Nephron progenitor cell (in vitro differentiated cells): ENCODE measurements at regions not wholly inside any gene's neighbourhood (a gene's known extent, or its start where the extent isn't known, plus 50 kb on each side); places are given as distances from the start of the nearest gene placed in this dataset.

Source experiments
- DNase-seq: peaks from one replicate; pipeline ENCODE4 v3.0.0; 2021
- H3K27ac Mint-ChIP-seq: 2 replicates; pipeline ENCODE4 v1.8.0; 2021; ENCODE audit warnings: mild to moderate bottlenecking, moderate library complexity, mixed read lengths
- H3K27me3 Mint-ChIP-seq: 2 replicates; pipeline ENCODE4 v1.8.0; 2021; ENCODE audit warnings: mild to moderate bottlenecking, low read depth, mixed read lengths; ENCODE audit not compliant: poor library complexity
- H3K36me3 Mint-ChIP-seq: 2 replicates; pipeline ENCODE4 v1.8.0; 2021; ENCODE audit warnings: low read depth, mixed read lengths
- H3K4me1 Mint-ChIP-seq: 2 replicates; pipeline ENCODE4 v1.8.0; 2021; ENCODE audit warnings: mixed read lengths
- H3K4me3 Mint-ChIP-seq: 2 replicates; pipeline ENCODE4 v1.8.0; 2021; ENCODE audit warnings: mild to moderate bottlenecking, moderate library complexity, mixed read lengths
- H3K9me3 Mint-ChIP-seq: 2 replicates; pipeline ENCODE4 v1.8.0; 2021; ENCODE audit warnings: mild to moderate bottlenecking, moderate library complexity, mixed read lengths
- CTCF ChIP-seq: fragments of 200-600 bp; sonication (generic); IDR thresholded peaks from 2 replicates; pipeline ENCODE4 v1.5.0; 2021; ENCODE audit warnings: antibody characterized with exemption

GRCh38 chr7:46696741-46697140, 775.7 kb upstream of the IGFBP3 start:
- no peak for TF ChIP-seq CTCF
- Mint-ChIP-seq H3K4me3 (no peak overlapping the region), H3K36me3 (no peaks in the 10 kb centered on the region), H3K27ac (no peak overlapping the region), H3K9me3 (peaks cover 19% of the 10 kb centered on the region), H3K27me3 (no peaks in the 10 kb centered on the region), H3K4me1 (peaks cover 5% of the 10 kb centered on the region)
- DNase-seq: no peak

- Mint-ChIP-seq H3K4me3 (no peak overlapping the region), H3K4me1 (peaks cover 5% of the 10 kb centered on the region), H3K36me3 (no peaks in the 10 kb centered on the region), H3K27me3 (no peaks in the 10 kb centered on the region), H3K27ac (no peak overlapping the region), H3K9me3 (peaks cover 24% of the 10 kb centered on the region)
- TF ChIP-seq CTCF: no peak
- DNase-seq: no peak
Measured at GRCh38 chr7:46695051-46695708, 774.1 kb upstream of the IGFBP3 start.

- Mint-ChIP-seq H3K4me3 (no peak overlapping the region), H3K36me3 (no peaks in the 10 kb centered on the region), H3K9me3 (peaks cover 24% of the 10 kb centered on the region), H3K27ac (no peak overlapping the region), H3K4me1 (peaks cover 5% of the 10 kb centered on the region), H3K27me3 (no peaks in the 10 kb centered on the region)
- no peak for TF ChIP-seq CTCF
- DNase-seq: no peak
Measured at GRCh38 chr7:46694058-46694457, 773.0 kb upstream of the IGFBP3 start.

- H3K4me1 Mint-ChIP-seq: no peaks in the 10 kb centered on the region
- H3K27ac Mint-ChIP-seq: no peak overlapping the region
- TF ChIP-seq CTCF: no peak
- no peak overlapping the region for H3K4me3 Mint-ChIP-seq
- peaks cover 19% of the 10 kb centered on the region for H3K9me3 Mint-ChIP-seq
- H3K36me3 Mint-ChIP-seq: no peaks in the 10 kb centered on the region
- no peak for DNase-seq
- peaks cover 3% of the 10 kb centered on the region for H3K27me3 Mint-ChIP-seq
Measured at GRCh38 chr7:46687203-46687602, 766.1 kb upstream of the IGFBP3 start.

GRCh38 chr7:46685051-46685450, 764.0 kb upstream of the IGFBP3 start:
- Mint-ChIP-seq H3K4me1 (no peaks in the 10 kb centered on the region), H3K9me3 (peaks cover 13% of the 10 kb centered on the region), H3K27me3 (peaks cover 3% of the 10 kb centered on the region), H3K27ac (no peak overlapping the region), H3K36me3 (no peaks in the 10 kb centered on the region), H3K4me3 (no peak overlapping the region)
- TF ChIP-seq CTCF: no peak
- no peak for DNase-seq
